Panc1 (cell line): ENCODE measurements at regions not wholly inside any gene's neighbourhood (a gene's known extent, or its start where the extent isn't known, plus 50 kb on each side); places are given as distances from the start of the nearest gene placed in this dataset.

Experiments used
- CTCF ChIP-seq: fragments of 450-650 bp; IDR thresholded peaks from 2 replicates; pipeline ENCODE4 v1.5.1; 2017; ENCODE audit warnings: mild to moderate bottlenecking
- POLR2AphosphoS5 ChIP-seq: IDR thresholded peaks from 2 replicates; pipeline ENCODE4 v1.6.1; 2012; ENCODE audit warnings: mild to moderate bottlenecking, low read depth, low read length, moderate library complexity
- SIN3A ChIP-seq: IDR thresholded peaks from 2 replicates; pipeline ENCODE4 v1.6.1; 2012; ENCODE audit warnings: low read depth, mild to moderate bottlenecking, low read length, moderate library complexity, borderline replicate concordance; ENCODE audit not compliant: insufficient read depth

GRCh38 chr2:7916670-7917069 lies 765.2 kb upstream of the ID2 start:
- no peak for TF ChIP-seq CTCF
- no peak for TF ChIP-seq SIN3A
- TF ChIP-seq POLR2AphosphoS5: no peak
